ENCODE measurements at regions not wholly inside any gene's neighbourhood (a gene's known extent, or its start where the extent isn't known, plus 50 kb on each side); places are given as distances from the start of the nearest gene placed in this dataset.
"Not testable (repeated sequence)": the region's sequence is repeated elsewhere in the genome, so short reads cannot be mapped to it uniquely, and the experiment has no call there.

GRCh38 chr16:85240982-85241924 lies 129.0 kb upstream of the CIBAR2 start:
- no peaks in the 10 kb centered on the region for H3K36me3 ChIP-seq (ENCODE audit: low read depth)
- no peak for DNase-seq
- H3K27ac ChIP-seq: no peak overlapping the region
- no peak overlapping the region for H2AFZ ChIP-seq
- no peak overlapping the region for H3K4me3 ChIP-seq
- ChIA-PET CTCF (no interaction called here), POLR2A (ENCODE audit: unreplicated experiment) (interaction anchor here (0.5 kb wide), 1 partner anchor 14 kb away, joined by 4 read pairs; no protein-coding TSS in a partner anchor)
- TF ChIP-seq EZH2 (IDR thresholded peaks at IDR 0.05; ENCODE audit: low read depth): no peak
- TF ChIP-seq CTCF (conservative IDR thresholded peaks at IDR 0.05): no peak
- H3K79me2 ChIP-seq (ENCODE audit: low read depth): no peaks in the 10 kb centered on the region
- no peaks in the 10 kb centered on the region for H3K9me3 ChIP-seq (ENCODE audit: insufficient read depth, low read depth)
- H4K20me1 ChIP-seq (ENCODE audit: insufficient read depth): no peaks in the 10 kb centered on the region
- no TSS peak for BruUV-seq (replicated peaks)
- H3K9me2 ChIP-seq (ENCODE audit: insufficient read depth): no peaks in the 10 kb centered on the region
- no peaks in the 10 kb centered on the region for H3F3A ChIP-seq (ENCODE audit: insufficient read depth, low read depth)
- no peak overlapping the region for H3K4me2 ChIP-seq
- intact Hi-C loops (cut with micrococcal nuclease; ENCODE audit: unreplicated experiment): no loop called here
- H3K4me1 ChIP-seq (replicated peaks; ENCODE audit: insufficient read depth): no peaks in the 10 kb centered on the region
- H3K27me3 ChIP-seq (ENCODE audit: insufficient read depth, low read depth): no peaks in the 10 kb centered on the region

- no peaks in the 10 kb centered on the region for H3F3A ChIP-seq (ENCODE audit: insufficient read depth, low read depth)
- no peak for DNase-seq
- no peak overlapping the region for H3K27ac ChIP-seq
- H3K27me3 ChIP-seq (ENCODE audit: insufficient read depth, low read depth): no peaks in the 10 kb centered on the region
- no peaks in the 10 kb centered on the region for H4K20me1 ChIP-seq (ENCODE audit: insufficient read depth)
- no peaks in the 10 kb centered on the region for H3K9me3 ChIP-seq (ENCODE audit: insufficient read depth, low read depth)
- H3K36me3 ChIP-seq (ENCODE audit: low read depth): no peaks in the 10 kb centered on the region
- ChIA-PET CTCF (no interaction called here), POLR2A (ENCODE audit: unreplicated experiment) (no interaction called here)
- no peak overlapping the region for H2AFZ ChIP-seq
- no peaks in the 10 kb centered on the region for H3K79me2 ChIP-seq (ENCODE audit: low read depth)
- no peak overlapping the region for H3K4me3 ChIP-seq
- H3K9me2 ChIP-seq (ENCODE audit: insufficient read depth): no peaks in the 10 kb centered on the region
- H3K4me2 ChIP-seq: no peak overlapping the region
- TF ChIP-seq EZH2 (IDR thresholded peaks at IDR 0.05; ENCODE audit: low read depth): no peak
- TF ChIP-seq CTCF (conservative IDR thresholded peaks at IDR 0.05): no peak
- intact Hi-C loops (cut with micrococcal nuclease; ENCODE audit: unreplicated experiment): no loop called here
- BruUV-seq (replicated peaks): no TSS peak
- no peaks in the 10 kb centered on the region for H3K4me1 ChIP-seq (replicated peaks; ENCODE audit: insufficient read depth)
Observed at GRCh38 chr16:85242140-85242539, 129.9 kb upstream of the CIBAR2 start.

- no peak for DNase-seq
- H3K79me2 ChIP-seq (ENCODE audit: low read depth): no peaks in the 10 kb centered on the region
- intact Hi-C loops (cut with micrococcal nuclease; ENCODE audit: unreplicated experiment): no loop called here
- no peak overlapping the region for H3K4me3 ChIP-seq
- no peaks in the 10 kb centered on the region for H4K20me1 ChIP-seq (ENCODE audit: insufficient read depth)
- ChIA-PET POLR2A (ENCODE audit: unreplicated experiment) (no interaction called here), CTCF (no interaction called here)
- H3K9me2 ChIP-seq (ENCODE audit: insufficient read depth): no peaks in the 10 kb centered on the region
- H3K9me3 ChIP-seq (ENCODE audit: insufficient read depth, low read depth): no peaks in the 10 kb centered on the region
- H3F3A ChIP-seq (ENCODE audit: insufficient read depth, low read depth): no peaks in the 10 kb centered on the region
- H3K4me2 ChIP-seq: no peak overlapping the region
- no peak overlapping the region for H3K27ac ChIP-seq
- no peaks in the 10 kb centered on the region for H3K36me3 ChIP-seq (ENCODE audit: low read depth)
- no peaks in the 10 kb centered on the region for H3K4me1 ChIP-seq (replicated peaks; ENCODE audit: insufficient read depth)
- no TSS peak for BruUV-seq (replicated peaks)
- no peak for TF ChIP-seq CTCF (conservative IDR thresholded peaks at IDR 0.05)
- no peak overlapping the region for H2AFZ ChIP-seq
- H3K27me3 ChIP-seq (ENCODE audit: insufficient read depth, low read depth): no peaks in the 10 kb centered on the region
Observed at GRCh38 chr16:85243308-85243707, 131.0 kb upstream of the CIBAR2 start.

- H3K36me3 ChIP-seq (ENCODE audit: low read depth); H2AFZ ChIP-seq; H3K9me2 ChIP-seq (ENCODE audit: insufficient read depth); CTCF ChIA-PET; intact Hi-C loops (cut with micrococcal nuclease; ENCODE audit: unreplicated experiment); POLR2A ChIA-PET (ENCODE audit: unreplicated experiment); H3K27ac ChIP-seq; H3K27me3 ChIP-seq (ENCODE audit: insufficient read depth, low read depth); H3K4me1 ChIP-seq (replicated peaks; ENCODE audit: insufficient read depth); H3K79me2 ChIP-seq (ENCODE audit: low read depth); H4K20me1 ChIP-seq (ENCODE audit: insufficient read depth); H3F3A ChIP-seq (ENCODE audit: insufficient read depth, low read depth); H3K4me2 ChIP-seq; DNase-seq; BruUV-seq (replicated peaks); H3K9me3 ChIP-seq (ENCODE audit: insufficient read depth, low read depth); H3K4me3 ChIP-seq: not testable (repeated sequence)
Observed at GRCh38 chr16:85244452-85244851, 132.2 kb upstream of the CIBAR2 start.

All from PC-9 (cell line).